A673 (cell line): ENCODE measurements at regions not wholly inside any gene's neighbourhood (a gene's known extent, or its start where the extent isn't known, plus 50 kb on each side); places are given as distances from the start of the nearest gene placed in this dataset.

Source experiments
- BruUV-seq: library from RNA; stranded (reverse); fragments of 400-500 nt; replicated peaks from 2 replicates; lab custom pipeline; 2021; lab: Mats Ljungman, UMichigan
- CTCF ChIA-PET: fragments of 300-600 bp; sonication (Branson Sonifier 250); formaldehyde crosslinking; loops from one replicate; lab custom pipeline; 2022; ENCODE audit warnings: antibody characterized with exemption; lab: Charles Lee
- POLR2A ChIA-PET: fragments of 300-600 bp; sonication (Branson Sonifier 250); formaldehyde crosslinking; loops from one replicate; lab custom pipeline; 2022; ENCODE audit warnings: antibody characterized with exemption; ENCODE audit not compliant: low non-redundant PET; lab: Charles Lee
- DNase-seq: peaks from one replicate; pipeline ENCODE4 v3.0.0-alpha.2; 2015; ENCODE audit warnings: low spot score
- H3K27ac ChIP-seq: fragments of 200-600 bp; sonication (generic); 2 replicates; pipeline ENCODE4 v1.5.1; 2016; ENCODE audit warnings: mixed run types, low read depth, mild to moderate bottlenecking, mixed read lengths, antibody characterized with exemption, low read length; ENCODE audit not compliant: poor library complexity, severe bottlenecking
- H3K27me3 ChIP-seq: fragments of 200-600 bp; sonication (generic); replicated peaks from 2 replicates; pipeline ENCODE4 v1.6.1; 2017; ENCODE audit warnings: mixed run types, low read depth, mild to moderate bottlenecking, mixed read lengths, antibody characterized with exemption, low read length; ENCODE audit not compliant: insufficient read depth, poor library complexity
- H3K36me3 ChIP-seq: fragments of 200-600 bp; sonication (generic); 2 replicates; pipeline ENCODE4 v1.6.1; 2016; ENCODE audit warnings: mixed run types, mild to moderate bottlenecking, mixed read lengths, antibody characterized with exemption, low read length; ENCODE audit not compliant: insufficient read depth, poor library complexity, severe bottlenecking
- H3K4me1 ChIP-seq: fragments of 200-600 bp; sonication (generic); 2 replicates; pipeline ENCODE4 v1.6.1; 2017; ENCODE audit warnings: mixed run types, mild to moderate bottlenecking, mixed read lengths, antibody characterized with exemption, low read length; ENCODE audit not compliant: insufficient read depth, poor library complexity, severe bottlenecking
- H3K4me3 ChIP-seq: fragments of 200-600 bp; sonication (generic); 2 replicates; pipeline ENCODE4 v1.5.1; 2016; ENCODE audit warnings: low read depth, mixed run types, mild to moderate bottlenecking, mixed read lengths, low read length; ENCODE audit not compliant: poor library complexity, severe bottlenecking
- H3K9me3 ChIP-seq: fragments of 200-600 bp; sonication (generic); 2 replicates; pipeline ENCODE4 v1.6.1; 2016; ENCODE audit warnings: mixed run types, low read depth, mild to moderate bottlenecking, mixed read lengths, antibody characterized with exemption, low read length; ENCODE audit not compliant: poor library complexity, severe bottlenecking
- CTCF ChIP-seq: fragments of 300-800, 200-600 bp; sonication (generic); conservative IDR thresholded peaks from 2 replicates; pipeline ENCODE4 v1.5.1; 2017; ENCODE audit warnings: low read depth, mild to moderate bottlenecking, antibody characterized with exemption, low read length, moderate library complexity, mixed read lengths
- EZH2 ChIP-seq: fragments of 200-600 bp; sonication (generic); IDR thresholded peaks from 2 replicates; pipeline ENCODE4 v1.6.1; 2017; ENCODE audit warnings: borderline replicate concordance, low read depth, mild to moderate bottlenecking, mixed read lengths, antibody characterized with exemption, low read length; ENCODE audit not compliant: poor library complexity, severe bottlenecking
- intact Hi-C: fragments of 100-400 bp; cut with micrococcal nuclease; formaldehyde crosslinking; loops from one replicate; pipeline ENCODE4 v1.10.0; 2022; ENCODE audit not compliant: unreplicated experiment

DNA sequence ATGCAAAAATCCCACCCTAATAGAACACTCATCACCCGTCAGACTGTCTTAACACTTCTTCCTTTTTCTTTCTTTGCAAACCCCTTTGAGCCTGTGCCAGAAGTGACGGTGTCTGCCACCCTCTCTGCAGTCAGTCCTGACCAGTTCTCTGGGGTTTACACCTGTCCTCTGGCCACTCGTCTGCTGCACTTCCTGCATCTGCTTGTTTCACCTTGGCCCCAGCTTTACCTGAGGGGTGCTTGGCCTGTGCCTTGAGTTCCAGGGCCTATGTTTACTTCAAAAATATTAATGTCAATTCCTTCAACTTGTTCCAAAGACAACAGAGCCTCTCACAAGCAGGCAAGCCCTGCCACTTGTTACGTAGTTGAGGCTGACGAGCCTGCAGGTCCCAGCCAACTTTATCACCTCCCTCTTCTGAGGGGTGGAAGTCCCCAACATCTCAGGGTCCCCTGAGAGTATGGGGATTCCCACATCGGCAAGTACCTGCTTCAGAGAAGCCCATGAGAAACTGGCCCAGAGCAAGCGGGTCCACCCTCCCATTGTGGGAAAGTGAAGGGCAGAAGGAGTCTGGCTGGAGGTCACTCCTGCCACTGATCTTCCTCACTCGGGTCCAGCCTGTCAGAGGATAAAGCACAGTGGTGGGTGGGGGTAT lies 205.4 kb downstream of the DAD1 start:
- ChIA-PET CTCF (interaction anchor here (0.6 to 1.6 kb wide), 2 partner anchors 187 to 505 kb away, joined by 3 to 5 read pairs; no protein-coding TSS in a partner anchor), POLR2A (no interaction called here)
- no peak overlapping the region for H3K27ac ChIP-seq
- no peak for DNase-seq
- H3K4me1 ChIP-seq = peaks cover 10% of the 10 kb centered on the region
- BruUV-seq = no TSS peak
- H3K27me3 ChIP-seq = no peaks in the 10 kb centered on the region
- H3K4me3 ChIP-seq = no peak overlapping the region
- H3K36me3 ChIP-seq = no peaks in the 10 kb centered on the region
- intact Hi-C loops = loop anchor here (10.0 kb wide), 1 partner anchor 331 kb away; no protein-coding TSS in a partner anchor
- no peak for TF ChIP-seq CTCF
- no peak for TF ChIP-seq EZH2
- no peaks in the 10 kb centered on the region for H3K9me3 ChIP-seq

GRCh38 chr14:22382955-22383354 lies 206.1 kb downstream of the DAD1 start:
- TF ChIP-seq CTCF (no peak), EZH2 (no peak)
- CTCF ChIA-PET = no interaction called here
- H3K4me3 ChIP-seq = no peak overlapping the region
- no peaks in the 10 kb centered on the region for H3K9me3 ChIP-seq
- peaks cover 5% of the 10 kb centered on the region for H3K4me1 ChIP-seq
- H3K36me3 ChIP-seq = no peaks in the 10 kb centered on the region
- intact Hi-C loops = loop anchor here (10.0 kb wide), 1 partner anchor 332 kb away; no protein-coding TSS in a partner anchor
- no peak for DNase-seq
- POLR2A ChIA-PET = no interaction called here
- no peak overlapping the region for H3K27ac ChIP-seq
- H3K27me3 ChIP-seq = no peaks in the 10 kb centered on the region
- BruUV-seq = no TSS peak

DNA sequence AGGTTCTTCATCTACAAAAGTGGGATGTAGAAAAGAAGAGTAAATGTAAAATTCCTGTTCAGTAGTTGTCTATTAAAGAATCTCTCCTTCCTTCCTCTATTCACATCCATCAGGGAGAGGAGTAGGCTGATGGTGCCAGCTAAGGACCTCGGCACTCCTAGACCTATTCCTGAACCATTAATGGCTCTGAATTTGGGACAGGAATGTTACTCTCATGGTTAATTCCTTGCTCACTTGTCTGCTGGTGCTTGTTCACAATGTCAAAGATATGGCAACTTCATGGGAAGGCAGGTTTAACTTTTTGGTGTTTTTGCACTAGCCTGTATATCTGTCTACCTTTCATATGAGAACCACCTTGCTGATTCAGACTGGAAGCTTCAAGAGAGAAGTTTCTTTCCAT lies 206.6 kb downstream of the DAD1 start:
- no peak for DNase-seq
- H3K4me3 ChIP-seq = no peak overlapping the region
- intact Hi-C loops = loop anchor here (10.0 kb wide), 1 partner anchor 332 kb away; no protein-coding TSS in a partner anchor
- no peak overlapping the region for H3K27ac ChIP-seq
- H3K4me1 ChIP-seq = no peaks in the 10 kb centered on the region
- TF ChIP-seq EZH2 (no peak), CTCF (no peak)
- BruUV-seq = no TSS peak
- no peaks in the 10 kb centered on the region for H3K36me3 ChIP-seq
- H3K27me3 ChIP-seq = no peaks in the 10 kb centered on the region
- H3K9me3 ChIP-seq = no peaks in the 10 kb centered on the region
- POLR2A ChIA-PET = no interaction called here
- CTCF ChIA-PET = no interaction called here
